Rectal smooth muscle tissue (tissue), 1 donor: ENCODE measurements at regions not wholly inside any gene's neighbourhood (a gene's known extent, or its start where the extent isn't known, plus 50 kb on each side); places are given as distances from the start of the nearest gene placed in this dataset.
"Not testable (repeated sequence)": the region's sequence is repeated elsewhere in the genome, so short reads cannot be mapped to it uniquely, and the experiment has no call there.

Experiments
- H3K27ac ChIP-seq: one replicate; pipeline ENCODE4 v1.7.0; 2013; ENCODE audit warnings: low read depth, low read length, inconsistent platforms
- H3K27me3 ChIP-seq: one replicate; pipeline ENCODE4 v1.7.0; 2013; ENCODE audit warnings: low read length; ENCODE audit not compliant: control insufficient read depth, insufficient read depth
- H3K36me3 ChIP-seq: one replicate; pipeline ENCODE4 v1.7.0; 2013; ENCODE audit warnings: low read length; ENCODE audit not compliant: control insufficient read depth, insufficient read depth
- H3K4me1 ChIP-seq: one replicate; pipeline ENCODE4 v1.7.0; 2013; ENCODE audit warnings: low read length; ENCODE audit not compliant: control insufficient read depth, insufficient read depth
- H3K4me3 ChIP-seq: one replicate; pipeline ENCODE4 v1.7.0; 2013; ENCODE audit warnings: low read length
- H3K9ac ChIP-seq: one replicate; pipeline ENCODE4 v1.7.0; 2013; ENCODE audit warnings: low read length

GRCh38 chr4:19473569-19473968 is 778.1 kb upstream of the SLIT2 start:
- H3K4me3 ChIP-seq = no peak overlapping the region
- no peaks in the 10 kb centered on the region for H3K27me3 ChIP-seq
- H3K9ac ChIP-seq = no peak overlapping the region
- H3K36me3 ChIP-seq = no peaks in the 10 kb centered on the region
- H3K4me1 ChIP-seq = no peaks in the 10 kb centered on the region
- H3K27ac ChIP-seq = no peak overlapping the region

- H3K27me3 ChIP-seq = no peaks in the 10 kb centered on the region
- H3K9ac ChIP-seq = no peak overlapping the region
- no peaks in the 10 kb centered on the region for H3K36me3 ChIP-seq
- H3K27ac ChIP-seq = no peak overlapping the region
- H3K4me3 ChIP-seq = no peak overlapping the region
- H3K4me1 ChIP-seq = no peaks in the 10 kb centered on the region
These were observed 779.0 kb upstream of the SLIT2 start for GRCh38 chr4:19472666-19473065.

GRCh38 chr4:19470001-19470400 is 781.7 kb upstream of the SLIT2 start:
- H3K4me1 ChIP-seq, H3K27ac ChIP-seq, H3K9ac ChIP-seq, H3K36me3 ChIP-seq, H3K27me3 ChIP-seq, H3K4me3 ChIP-seq: not testable (repeated sequence)

GRCh38 chr4:19462117-19462516 is 789.6 kb upstream of the SLIT2 start:
- H3K27me3 ChIP-seq = no peaks in the 10 kb centered on the region
- H3K9ac ChIP-seq = no peak overlapping the region
- no peak overlapping the region for H3K4me3 ChIP-seq
- no peaks in the 10 kb centered on the region for H3K4me1 ChIP-seq
- H3K36me3 ChIP-seq = no peaks in the 10 kb centered on the region
- no peak overlapping the region for H3K27ac ChIP-seq

GRCh38 chr4:19455850-19456602 is 795.7 kb upstream of the SLIT2 start:
- no peaks in the 10 kb centered on the region for H3K36me3 ChIP-seq
- H3K27ac ChIP-seq = no peak overlapping the region
- H3K4me1 ChIP-seq = no peaks in the 10 kb centered on the region
- H3K9ac ChIP-seq = no peak overlapping the region
- no peaks in the 10 kb centered on the region for H3K27me3 ChIP-seq
- H3K4me3 ChIP-seq = no peak overlapping the region

GRCh38 chr4:19455196-19455595 is 796.5 kb upstream of the SLIT2 start:
- Histone ChIP-seq H3K9ac (no peak overlapping the region), H3K4me1 (no peaks in the 10 kb centered on the region), H3K27me3 (no peaks in the 10 kb centered on the region), H3K27ac (no peak overlapping the region), H3K4me3 (no peak overlapping the region), H3K36me3 (no peaks in the 10 kb centered on the region)

GRCh38 chr4:19438233-19438632 is 813.5 kb upstream of the SLIT2 start:
- Histone ChIP-seq H3K4me3 (no peak overlapping the region), H3K27me3 (no peaks in the 10 kb centered on the region), H3K36me3 (no peaks in the 10 kb centered on the region), H3K4me1 (no peaks in the 10 kb centered on the region), H3K9ac (no peak overlapping the region), H3K27ac (no peak overlapping the region)

- no peaks in the 10 kb centered on the region for H3K4me1 ChIP-seq
- H3K9ac ChIP-seq = no peak overlapping the region
- H3K4me3 ChIP-seq = no peak overlapping the region
- no peaks in the 10 kb centered on the region for H3K36me3 ChIP-seq
- H3K27ac ChIP-seq = no peak overlapping the region
- H3K27me3 ChIP-seq = no peaks in the 10 kb centered on the region
These were observed 814.7 kb upstream of the SLIT2 start for GRCh38 chr4:19437008-19437407.

- Histone ChIP-seq H3K4me1 (no peaks in the 10 kb centered on the region), H3K4me3 (no peak overlapping the region)
These were observed 822.0 kb upstream of the SLIT2 start for GRCh38 chr4:19429684-19430083.

GRCh38 chr4:19425146-19425545 is 826.6 kb upstream of the SLIT2 start:
- Histone ChIP-seq H3K4me1 (no peaks in the 10 kb centered on the region), H3K36me3 (no peaks in the 10 kb centered on the region), H3K9ac (no peak overlapping the region), H3K27me3 (no peaks in the 10 kb centered on the region), H3K4me3 (no peak overlapping the region), H3K27ac (no peak overlapping the region)

More at GRCh38 chr4:19429684-19430083, 822.0 kb upstream of the SLIT2 start:
- no peak overlapping the region for H3K27ac ChIP-seq
- H3K36me3 ChIP-seq = no peaks in the 10 kb centered on the region
- H3K9ac ChIP-seq = no peak overlapping the region
- no peaks in the 10 kb centered on the region for H3K27me3 ChIP-seq

GRCh38 chr4:19417256-19417655 is 834.4 kb upstream of the SLIT2 start:
- Histone ChIP-seq H3K27me3 (no peaks in the 10 kb centered on the region), H3K4me1 (no peaks in the 10 kb centered on the region), H3K36me3 (no peaks in the 10 kb centered on the region), H3K27ac (no peak overlapping the region), H3K4me3 (no peak overlapping the region), H3K9ac (no peak overlapping the region)

- Histone ChIP-seq H3K4me3 (no peak overlapping the region), H3K27ac (no peak overlapping the region), H3K4me1 (no peaks in the 10 kb centered on the region), H3K9ac (no peak overlapping the region), H3K27me3 (no peaks in the 10 kb centered on the region), H3K36me3 (no peaks in the 10 kb centered on the region)
These were observed 835.6 kb upstream of the SLIT2 start for GRCh38 chr4:19416146-19416545.

GRCh38 chr4:19408490-19408889 is 843.2 kb upstream of the SLIT2 start:
- no peak overlapping the region for H3K27ac ChIP-seq
- no peak overlapping the region for H3K9ac ChIP-seq
- H3K36me3 ChIP-seq = no peaks in the 10 kb centered on the region
- no peak overlapping the region for H3K4me3 ChIP-seq
- H3K27me3 ChIP-seq = no peaks in the 10 kb centered on the region
- no peaks in the 10 kb centered on the region for H3K4me1 ChIP-seq
